ENCODE measurements at regions not wholly inside any gene's neighbourhood (a gene's known extent, or its start where the extent isn't known, plus 50 kb on each side); places are given as distances from the start of the nearest gene placed in this dataset.
"Not testable (repeated sequence)": the region's sequence is repeated elsewhere in the genome, so short reads cannot be mapped to it uniquely, and the experiment has no call there.

- DNase-seq (ENCODE audit: low read depth) = no peak
These were observed 595.9 kb downstream of the DSC3 start for GRCh38 chr18:30446605-30447004.

- DNase-seq (ENCODE audit: low read depth) = no peak
These were observed 598.0 kb downstream of the DSC3 start for GRCh38 chr18:30444544-30444943.

- DNase-seq (ENCODE audit: low read depth) = no peak
These were observed 602.2 kb downstream of the DSC3 start for GRCh38 chr18:30440351-30440750.

GRCh38 chr18:30439174-30439573 is 603.4 kb downstream of the DSC3 start:
- DNase-seq (ENCODE audit: low read depth) = no peak

GRCh38 chr18:30432349-30432748 is 610.2 kb downstream of the DSC3 start:
- DNase-seq (ENCODE audit: low read depth) = no peak

- not testable (repeated sequence) for DNase-seq (ENCODE audit: low read depth)
These were observed 623.1 kb downstream of the DSC3 start for GRCh38 chr18:30419399-30419798.

GRCh38 chr18:30415903-30416302 is 626.6 kb downstream of the DSC3 start:
- DNase-seq (ENCODE audit: low read depth) = no peak

- no peak for DNase-seq (ENCODE audit: low read depth)
These were observed 633.4 kb downstream of the DSC3 start for GRCh38 chr18:30409120-30409519.

- DNase-seq (ENCODE audit: low read depth) = no peak
These were observed 635.8 kb downstream of the DSC3 start for GRCh38 chr18:30406728-30407127.

- DNase-seq (ENCODE audit: low read depth) = no peak
These were observed 637.5 kb downstream of the DSC3 start for GRCh38 chr18:30405038-30405437.

GRCh38 chr18:30404422-30404821 is 638.1 kb downstream of the DSC3 start:
- DNase-seq (ENCODE audit: low read depth) = no peak

- no peak for DNase-seq (ENCODE audit: low read depth)
These were observed 639.3 kb downstream of the DSC3 start for GRCh38 chr18:30403278-30403677.

- no peak for DNase-seq (ENCODE audit: low read depth)
These were observed 655.1 kb downstream of the DSC3 start for GRCh38 chr18:30387401-30387800.

- no peak for DNase-seq (ENCODE audit: low read depth)
These were observed 655.9 kb downstream of the DSC3 start for GRCh38 chr18:30386624-30387023.

GRCh38 chr18:30385684-30386083 is 656.9 kb downstream of the DSC3 start:
- no peak for DNase-seq (ENCODE audit: low read depth)

GRCh38 chr18:30381826-30382225 is 660.7 kb downstream of the DSC3 start:
- DNase-seq (ENCODE audit: low read depth) = no peak

GRCh38 chr18:30378097-30378496 is 664.4 kb downstream of the DSC3 start:
- DNase-seq (ENCODE audit: low read depth) = no peak

- no peak for DNase-seq (ENCODE audit: low read depth)
These were observed 666.0 kb downstream of the DSC3 start for GRCh38 chr18:30376515-30376914.

GRCh38 chr18:30361864-30362540 is 680.5 kb downstream of the DSC3 start:
- no peak for DNase-seq (ENCODE audit: low read depth)

- no peak for DNase-seq (ENCODE audit: low read depth)
These were observed 683.0 kb downstream of the DSC3 start for GRCh38 chr18:30359521-30359920.

- no peak for DNase-seq (ENCODE audit: low read depth)
These were observed 684.0 kb downstream of the DSC3 start for GRCh38 chr18:30358555-30358954.

GRCh38 chr18:30352551-30353168 is 689.9 kb downstream of the DSC3 start:
- DNase-seq (ENCODE audit: low read depth) = no peak

- DNase-seq (ENCODE audit: low read depth) = no peak
These were observed 692.3 kb downstream of the DSC3 start for GRCh38 chr18:30350263-30350662.

- no peak for DNase-seq (ENCODE audit: low read depth)
These were observed 699.5 kb downstream of the DSC3 start for GRCh38 chr18:30343090-30343489.

Measured in HS-27A (cell line).